SKM-1 treated with dmso at 0.1 percent for 144 hours (cell line): ENCODE measurements at regions not wholly inside any gene's neighbourhood (a gene's known extent, or its start where the extent isn't known, plus 50 kb on each side); places are given as distances from the start of the nearest gene placed in this dataset.

Experiments used
- DNase-seq: peaks from one replicate; lab custom pipeline; 2025; ENCODE audit not compliant: unreplicated experiment; lab: John Stamatoyannopoulos, UW

- no peak for DNase-seq
Observed at GRCh38 chr7:113483657-113484056, 365.3 kb upstream of the SMIM30 start.

- no peak for DNase-seq
Observed at GRCh38 chr7:113480537-113480936, 362.2 kb upstream of the SMIM30 start.

- DNase-seq = no peak
Observed at GRCh38 chr7:113464096-113464855, 345.9 kb upstream of the SMIM30 start.

- DNase-seq = no peak
Observed at GRCh38 chr7:113460067-113460466, 341.7 kb upstream of the SMIM30 start.

GRCh38 chr7:113456533-113456932, 338.2 kb upstream of the SMIM30 start:
- DNase-seq = no peak

- DNase-seq = no peak
Observed at GRCh38 chr7:113454597-113455169, 336.3 kb upstream of the SMIM30 start.

- no peak for DNase-seq
Observed at GRCh38 chr7:113452245-113452644, 333.9 kb upstream of the SMIM30 start.

- no peak for DNase-seq
Observed at GRCh38 chr7:113446791-113447190, 328.4 kb upstream of the SMIM30 start.

- no peak for DNase-seq
Observed at GRCh38 chr7:113446391-113446790, 328.0 kb upstream of the SMIM30 start.

GRCh38 chr7:113444261-113444660, 325.9 kb upstream of the SMIM30 start:
- DNase-seq = no peak

GRCh38 chr7:113440173-113440572, 321.8 kb upstream of the SMIM30 start:
- no peak for DNase-seq

GRCh38 chr7:113431406-113431805, 313.1 kb upstream of the SMIM30 start:
- DNase-seq = no peak

- DNase-seq = no peak
Observed at GRCh38 chr7:113424185-113424817, 305.9 kb upstream of the SMIM30 start.

- DNase-seq = peak; percentile 75
Observed at GRCh38 chr7:113421696-113422330, 303.5 kb upstream of the SMIM30 start.

GRCh38 chr7:113414401-113415035, 296.2 kb upstream of the SMIM30 start:
- DNase-seq = no peak

GRCh38 chr7:113412410-113412809, 294.1 kb upstream of the SMIM30 start:
- no peak for DNase-seq

- DNase-seq = no peak
Observed at GRCh38 chr7:113410796-113411195, 292.4 kb upstream of the SMIM30 start.

GRCh38 chr7:113408999-113409398, 290.6 kb upstream of the SMIM30 start:
- no peak for DNase-seq

GRCh38 chr7:113405296-113406056, 287.1 kb upstream of the SMIM30 start:
- no peak for DNase-seq

GRCh38 chr7:113404245-113404644, 285.9 kb upstream of the SMIM30 start:
- DNase-seq = peak; percentile 9

- DNase-seq = no peak
Observed at GRCh38 chr7:113402482-113402881, 284.1 kb upstream of the SMIM30 start.
